ENCODE measurements at regions not wholly inside any gene's neighbourhood (a gene's known extent, or its start where the extent isn't known, plus 50 kb on each side); places are given as distances from the start of the nearest gene placed in this dataset.

- DNase-seq: no peak
These were observed 103.0 kb upstream of the SYNDIG1 start for GRCh38 chr20:24366336-24367004.

GRCh38 chr20:24365670-24366069 lies 103.8 kb upstream of the SYNDIG1 start:
- Histone ChIP-seq H3K4me1 (no peaks in the 10 kb centered on the region), H3K4me3 (no peak overlapping the region), H3K27ac (no peak overlapping the region), H3K9me3 (peaks cover 0 to 14% (median 4%) of the 10 kb centered on the region in 12 donors), H3K36me3 (no peaks in the 10 kb centered on the region), H3K27me3 (peaks cover 0 to 5% (median 0%) of the 10 kb centered on the region in 9 donors)
- DNase-seq (no peak), ATAC-seq (no peak)
- intact Hi-C loops (cut with DNase I): no loop called here
- 90 to 96% (median 94%) methylated on average over 3 of the region's 3 CpGs for WGBS, 4 donors
- TF ChIP-seq CTCF (IDR thresholded peaks at IDR 0.05) (no peak), POLR2A (IDR thresholded peaks at IDR 0.05) (no peak)

More at GRCh38 chr20:24366336-24367004, 103.0 kb upstream of the SYNDIG1 start:
- Histone ChIP-seq H3K4me3 (no peak overlapping the region), H3K27me3 (peaks cover 0 to 8% (median 0%) of the 10 kb centered on the region in 9 donors), H3K36me3 (no peaks in the 10 kb centered on the region), H3K27ac (no peak overlapping the region), H3K4me1 (no peaks in the 10 kb centered on the region), H3K9me3 (peaks cover 0 to 12% (median 3%) of the 10 kb centered on the region in 12 donors)
- 88 to 93% (median 90%) methylated on average over 16 of the region's 16 CpGs for WGBS, 4 donors
- TF ChIP-seq POLR2A (IDR thresholded peaks at IDR 0.05) (no peak), CTCF (IDR thresholded peaks at IDR 0.05) (no peak)
- ATAC-seq: no peak
- intact Hi-C loops (cut with DNase I): no loop called here

- 36 to 46% (median 44%) methylated on average over 4 of the region's 4 CpGs for WGBS, 4 donors
- intact Hi-C loops (cut with DNase I): no loop called here
These were observed 104.9 kb upstream of the SYNDIG1 start for GRCh38 chr20:24364482-24364881.

GRCh38 chr20:24363031-24363430 lies 106.4 kb upstream of the SYNDIG1 start:
- no peaks in the 10 kb centered on the region for H3K4me1 ChIP-seq
- ATAC-seq (no peak), DNase-seq (no peak)
- no peak overlapping the region for H3K4me3 ChIP-seq
- H3K27me3 ChIP-seq: peaks cover 0 to 2% (median 0%) of the 10 kb centered on the region in 9 donors
- 89 to 94% (median 91%) methylated on average over 8 of the region's 8 CpGs for WGBS, 4 donors
- no peaks in the 10 kb centered on the region for H3K36me3 ChIP-seq
- H3K9me3 ChIP-seq: peaks cover 0 to 14% (median 4%) of the 10 kb centered on the region in 12 donors
- no peak for TF ChIP-seq CTCF (IDR thresholded peaks at IDR 0.05)
- no peak for TF ChIP-seq POLR2A (IDR thresholded peaks at IDR 0.05)
- no peak overlapping the region for H3K27ac ChIP-seq
- intact Hi-C loops (cut with DNase I): no loop called here

More at GRCh38 chr20:24364482-24364881, 104.9 kb upstream of the SYNDIG1 start:
- no peak for TF ChIP-seq CTCF (IDR thresholded peaks at IDR 0.05)
- no peak for TF ChIP-seq POLR2A (IDR thresholded peaks at IDR 0.05)
- Histone ChIP-seq H3K36me3 (no peaks in the 10 kb centered on the region), H3K4me1 (no peaks in the 10 kb centered on the region), H3K27ac (no peak overlapping the region), H3K9me3 (peaks cover 0 to 14% (median 4%) of the 10 kb centered on the region in 12 donors), H3K27me3 (peaks cover 0 to 5% (median 0%) of the 10 kb centered on the region in 9 donors), H3K4me3 (no peak overlapping the region)
- ATAC-seq: no peak
- DNase-seq: no peak

All from heart left ventricle (tissue), 16 donors.